Endothelial cell of umbilical vein (primary cell): ENCODE measurements at regions not wholly inside any gene's neighbourhood (a gene's known extent, or its start where the extent isn't known, plus 50 kb on each side); places are given as distances from the start of the nearest gene placed in this dataset.
A peak's percentile ranks its signal among the peaks of the same experiment; 100 is the strongest.

ENCODE experiments used
- BruUV-seq: library from RNA; stranded (reverse); fragments of 400-500 nt; replicated peaks from 2 replicates; lab custom pipeline; 2021; lab: Mats Ljungman, UMichigan
- CTCF ChIA-PET: fragments of 300-600, 350-600 bp; sonication (Branson Sonifier 250); formaldehyde crosslinking; loops from one replicate; lab custom pipeline; 2021; ENCODE audit warnings: antibody characterized with exemption, inconsistent platforms; lab: Charles Lee
- POLR2A ChIA-PET: fragments of 300-600, 350-600 bp; sonication (Branson Sonifier 250); formaldehyde crosslinking; loops from one replicate; lab custom pipeline; 2021; ENCODE audit warnings: antibody characterized with exemption, inconsistent platforms; lab: Charles Lee
- DNase-seq: peaks from one replicate; pipeline ENCODE4 v3.0.0-alpha.2; 2011; ENCODE audit warnings: low read depth, low spot score
- FAIRE-seq: peaks from 2 replicates; lab custom pipeline; 2011; peaks lifted over from hg19 to GRCh38; lab: Jason Lieb, UNC
- H2AFZ ChIP-seq: 2 replicates; pipeline ENCODE4 v1.6.0; 2012; ENCODE audit warnings: low read depth, low read length, control low read depth, inconsistent platforms
- H3K27ac ChIP-seq: 2 replicates; pipeline ENCODE4 v1.5.1; 2011; ENCODE audit warnings: low read depth, mild to moderate bottlenecking, control low read depth, low read length, moderate library complexity; ENCODE audit not compliant: insufficient read depth
- H3K27me3 ChIP-seq, 2 experiments: 2 replicates each; pipeline versions ENCODE4 v1.6.0 to v1.6.1; 2011; ENCODE audit warnings: low read length in 2 of 2, mixed read lengths in 1 of 2; ENCODE audit not compliant: control insufficient read depth in 2 of 2, insufficient read depth in 2 of 2
- H3K36me3 ChIP-seq, 2 experiments: 2 replicates in 1 of 2; 3 replicates in 1 of 2; pipeline ENCODE4 v1.5.1; 2011; ENCODE audit warnings: low read length in 2 of 2, mild to moderate bottlenecking in 1 of 2, moderate library complexity in 1 of 2; ENCODE audit not compliant: control insufficient read depth in 2 of 2, insufficient read depth in 2 of 2; ENCODE audit errors: extremely low read depth in 1 of 2
- H3K4me1 ChIP-seq: 3 replicates; pipeline ENCODE4 v1.5.1; 2011; ENCODE audit warnings: mild to moderate bottlenecking, low read length; ENCODE audit not compliant: control insufficient read depth, insufficient read depth; ENCODE audit errors: extremely low read depth
- H3K4me2 ChIP-seq: 2 replicates; pipeline ENCODE4 v1.6.1; 2011; ENCODE audit warnings: low read length, control low read depth, mixed read lengths; ENCODE audit not compliant: insufficient read depth
- H3K4me3 ChIP-seq, 3 experiments: fragments of 200-600 bp in 1 of 3; sonication (generic), shearing (Covaris generic) in 1 of 3; replicated peaks in 1 of 3; 2 replicates each; pipeline ENCODE4 v1.5.1; 2011 to 2016; ENCODE audit warnings: control low read depth in 3 of 3, low read length in 3 of 3, mild to moderate bottlenecking in 2 of 3, inconsistent platforms in 1 of 3, low read depth in 1 of 3, moderate library complexity in 1 of 3; ENCODE audit not compliant: insufficient read depth in 1 of 3
- H3K79me2 ChIP-seq: 2 replicates; pipeline ENCODE4 v1.6.0; 2012; ENCODE audit warnings: low read length, inconsistent platforms; ENCODE audit not compliant: control insufficient read depth, insufficient read depth
- H3K9ac ChIP-seq: replicated peaks from 2 replicates; pipeline ENCODE3; 2011; ENCODE audit warnings: low read length, control low read depth; ENCODE audit not compliant: insufficient read depth; ENCODE audit errors: extremely low read depth
- H3K9me1 ChIP-seq: replicated peaks from 3 replicates; pipeline ENCODE4 v1.6.0; 2011; ENCODE audit warnings: mild to moderate bottlenecking, low read length; ENCODE audit not compliant: control insufficient read depth, insufficient read depth; ENCODE audit errors: extremely low read depth
- H3K9me3 ChIP-seq: replicated peaks from 2 replicates; pipeline ENCODE4 v1.5.1; 2012; ENCODE audit warnings: low read length, inconsistent platforms; ENCODE audit not compliant: control insufficient read depth, insufficient read depth
- H4K20me1 ChIP-seq: replicated peaks from 2 replicates; pipeline ENCODE3; 2011; ENCODE audit warnings: mild to moderate bottlenecking, low read length; ENCODE audit not compliant: control insufficient read depth, insufficient read depth; ENCODE audit errors: extremely low read depth
- EZH2 ChIP-seq: IDR thresholded peaks from 2 replicates; pipeline ENCODE4 v1.6.1; 2012; ENCODE audit warnings: borderline replicate concordance, low read depth, mild to moderate bottlenecking, moderate library complexity, low read length, inconsistent platforms; ENCODE audit not compliant: severe bottlenecking
- FOS ChIP-seq: IDR thresholded peaks from 2 replicates; pipeline ENCODE4 v1.6.1; 2011; ENCODE audit warnings: mild to moderate bottlenecking, low read length, moderate library complexity, borderline replicate concordance; ENCODE audit not compliant: insufficient read depth
- GATA2 ChIP-seq: IDR thresholded peaks from 2 replicates; pipeline ENCODE4 v1.7.0; 2011; ENCODE audit warnings: low read depth, mild to moderate bottlenecking, moderate library complexity, mixed read lengths, low read length; ENCODE audit not compliant: insufficient read length, insufficient read depth
- JUN ChIP-seq: IDR thresholded peaks from 2 replicates; pipeline ENCODE4 v1.6.1; 2011; ENCODE audit warnings: borderline replicate concordance, low read depth; ENCODE audit not compliant: insufficient read length, insufficient read depth
- MYC ChIP-seq: IDR thresholded peaks from one replicate; pipeline ENCODE4 v1.6.1; 2011; ENCODE audit warnings: mild to moderate bottlenecking, low read depth, low read length
- POLR2A ChIP-seq: IDR thresholded peaks from 2 replicates; pipeline ENCODE4 v1.6.1; 2012; ENCODE audit warnings: low read depth, mild to moderate bottlenecking, control low read depth, low read length
- POLR2AphosphoS5 ChIP-seq: IDR thresholded peaks from 2 replicates; pipeline ENCODE4 v1.6.1; 2012; ENCODE audit warnings: low read depth, mild to moderate bottlenecking, control low read depth, low read length, moderate library complexity; ENCODE audit not compliant: insufficient read depth
- dilution Hi-C: fragments of 300-500 bp; cut with MboI; formaldehyde crosslinking; loops from one replicate; pipeline ENCODE4 v1.15.0; 2019; ENCODE audit warnings: low sequenced_read_pairs; ENCODE audit not compliant: extremely low pct_ligation_motif_present
- intact Hi-C: fragments of 100-400 bp; cut with micrococcal nuclease; formaldehyde crosslinking; loops from one replicate; pipeline ENCODE4 v1.10.0; 2022
- TF ChIP-seq, protein P1 (sequence below), 2 donors: IDR thresholded peaks; 1 replicate in 1 of 2; 2 replicates in 1 of 2; pipeline ENCODE4 v1.5.1; 2011; ENCODE audit warnings: low read length in 2 of 2, mild to moderate bottlenecking in 2 of 2, moderate library complexity in 2 of 2, control low read depth in 1 of 2, inconsistent platforms in 1 of 2, low read depth in 1 of 2; ENCODE audit not compliant: insufficient read depth in 1 of 2; ENCODE audit errors: extremely low read depth in 1 of 2
- TF ChIP-seq, protein P2 (sequence below): IDR thresholded peaks from 2 replicates; pipeline ENCODE4 v1.6.1; 2011; ENCODE audit not compliant: insufficient read depth, insufficient read length

DNA sequence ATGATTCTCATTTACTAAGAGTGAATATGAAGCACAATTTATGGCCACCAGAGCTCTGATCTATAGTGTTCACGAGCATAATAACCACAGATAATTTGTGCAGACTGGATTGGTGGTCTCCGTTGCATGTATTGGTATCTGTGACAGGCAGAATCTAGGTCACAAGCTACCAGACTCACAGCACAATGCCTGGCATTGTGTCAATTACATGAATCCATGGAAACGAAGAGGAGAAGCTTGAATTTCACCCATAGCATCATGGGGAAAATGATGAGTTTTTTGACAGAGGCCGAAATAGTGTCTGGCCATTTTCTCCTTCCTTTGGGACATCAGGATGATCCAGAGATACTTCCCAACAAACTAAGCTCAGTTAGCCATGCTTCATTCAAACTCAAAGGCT is 52.3 kb upstream of the TMEM170B start:
- dilution Hi-C loops: loop anchor here (25.0 kb wide), 1 partner anchor 348 kb away; no protein-coding TSS in a partner anchor
- CTCF ChIA-PET: interaction anchor here (0.9 to 1.8 kb wide), 4 partner anchors 10 to 300 kb away, joined by 3 to 6 read pairs (median 4); no protein-coding TSS in a partner anchor

More for the DNA sequence above, 52.3 kb upstream of the TMEM170B start:
- Histone ChIP-seq H2AFZ (no peak overlapping the region), H3K4me2 (no peak overlapping the region), H3K4me1 (no peaks in the 10 kb centered on the region), H3K36me3 (no peaks in the 10 kb centered on the region), H4K20me1 (no peaks in the 10 kb centered on the region), H3K9me3 (no peaks in the 10 kb centered on the region), H3K9ac (no peak overlapping the region), H3K27me3 (no peaks in the 10 kb centered on the region), H3K27ac (no peak overlapping the region), H3K4me3 (no peak overlapping the region), H3K79me2 (no peaks in the 10 kb centered on the region), H3K9me1 (no peaks in the 10 kb centered on the region)
- POLR2A ChIA-PET: no interaction called here
- no peak for TF ChIP-seq MYC
- TF ChIP-seq, protein P1, sequence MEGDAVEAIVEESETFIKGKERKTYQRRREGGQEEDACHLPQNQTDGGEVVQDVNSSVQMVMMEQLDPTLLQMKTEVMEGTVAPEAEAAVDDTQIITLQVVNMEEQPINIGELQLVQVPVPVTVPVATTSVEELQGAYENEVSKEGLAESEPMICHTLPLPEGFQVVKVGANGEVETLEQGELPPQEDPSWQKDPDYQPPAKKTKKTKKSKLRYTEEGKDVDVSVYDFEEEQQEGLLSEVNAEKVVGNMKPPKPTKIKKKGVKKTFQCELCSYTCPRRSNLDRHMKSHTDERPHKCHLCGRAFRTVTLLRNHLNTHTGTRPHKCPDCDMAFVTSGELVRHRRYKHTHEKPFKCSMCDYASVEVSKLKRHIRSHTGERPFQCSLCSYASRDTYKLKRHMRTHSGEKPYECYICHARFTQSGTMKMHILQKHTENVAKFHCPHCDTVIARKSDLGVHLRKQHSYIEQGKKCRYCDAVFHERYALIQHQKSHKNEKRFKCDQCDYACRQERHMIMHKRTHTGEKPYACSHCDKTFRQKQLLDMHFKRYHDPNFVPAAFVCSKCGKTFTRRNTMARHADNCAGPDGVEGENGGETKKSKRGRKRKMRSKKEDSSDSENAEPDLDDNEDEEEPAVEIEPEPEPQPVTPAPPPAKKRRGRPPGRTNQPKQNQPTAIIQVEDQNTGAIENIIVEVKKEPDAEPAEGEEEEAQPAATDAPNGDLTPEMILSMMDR (IDR thresholded peaks at IDR 0.05; ENCODE audit: extremely low read depth in 1 of 2, insufficient read depth in 1 of 2, low read depth in 1 of 2, low read length in 2 of 2): no peak
- TF ChIP-seq JUN: no peak
- TF ChIP-seq EZH2: no peak
- no peak for TF ChIP-seq GATA2
- TF ChIP-seq POLR2AphosphoS5: no peak
- TF ChIP-seq FOS: no peak
- TF ChIP-seq POLR2A: no peak
- TF ChIP-seq, protein P2, sequence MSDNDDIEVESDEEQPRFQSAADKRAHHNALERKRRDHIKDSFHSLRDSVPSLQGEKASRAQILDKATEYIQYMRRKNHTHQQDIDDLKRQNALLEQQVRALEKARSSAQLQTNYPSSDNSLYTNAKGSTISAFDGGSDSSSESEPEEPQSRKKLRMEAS: no peak
- intact Hi-C loops: no loop called here
- BruUV-seq: no TSS peak
- no peak for FAIRE-seq
- peak; percentile 16 for DNase-seq
